ENCODE measurements at regions not wholly inside any gene's neighbourhood (a gene's known extent, or its start where the extent isn't known, plus 50 kb on each side); places are given as distances from the start of the nearest gene placed in this dataset.

DNA sequence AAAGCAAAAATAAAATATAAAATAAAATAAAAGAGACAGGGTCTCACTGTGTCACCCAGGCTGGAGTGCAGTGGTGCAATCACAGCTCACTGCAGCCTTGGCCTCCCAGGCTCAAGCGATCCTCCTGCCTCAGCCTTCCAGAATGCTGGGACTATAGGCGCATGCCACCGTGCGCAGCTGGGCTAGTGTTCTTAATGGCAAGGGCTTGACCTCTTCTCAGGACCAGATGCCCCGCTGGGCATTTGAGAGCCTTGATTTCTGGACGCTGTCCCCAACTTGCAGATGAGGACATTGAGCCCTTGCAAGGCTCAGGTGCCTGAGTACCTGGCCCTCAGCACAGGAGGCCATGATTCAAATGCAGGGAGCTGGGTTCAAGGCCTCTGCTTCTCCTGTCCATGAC, 82.6 kb downstream of the DHCR7 start:
- H3K4me3 ChIP-seq (replicated peaks; ENCODE audit: low read depth, low read length): no peak overlapping the region
- no peak for TF ChIP-seq CTCF (IDR thresholded peaks at IDR 0.05; ENCODE audit: low read depth, low read length, missing control alignments)
- DNase-seq (ENCODE audit: extremely low read depth, low read depth): no peak

DNA sequence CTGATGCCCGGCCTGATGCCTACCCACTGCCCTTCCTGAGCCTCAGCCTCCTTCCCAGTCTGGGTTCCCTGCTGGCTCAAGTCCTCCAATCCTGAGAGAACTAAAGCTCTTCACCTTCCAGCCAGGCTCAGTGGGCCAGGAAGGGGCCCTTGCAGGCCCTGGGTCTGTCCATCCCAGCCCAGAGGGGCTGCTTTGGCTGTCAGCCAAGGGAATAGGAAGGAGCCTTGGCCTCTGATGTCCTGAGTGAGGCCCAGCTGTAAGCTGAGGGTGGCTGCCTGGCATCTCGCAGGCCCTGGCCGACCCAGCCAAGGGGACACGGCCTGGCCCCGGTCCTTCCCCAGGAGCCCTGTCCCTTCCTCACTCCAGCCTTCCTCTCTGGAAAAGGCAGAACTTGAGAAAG, 83.4 kb downstream of the DHCR7 start:
- H3K4me3 ChIP-seq (replicated peaks; ENCODE audit: low read depth, low read length): no peak overlapping the region
- TF ChIP-seq CTCF (IDR thresholded peaks at IDR 0.05; ENCODE audit: low read depth, low read length, missing control alignments): no peak
- no peak for DNase-seq (ENCODE audit: extremely low read depth, low read depth)

- no peak for TF ChIP-seq CTCF (IDR thresholded peaks at IDR 0.05; ENCODE audit: low read depth, low read length, missing control alignments)
- H3K4me3 ChIP-seq (replicated peaks; ENCODE audit: low read depth, low read length): no peak overlapping the region
- DNase-seq (ENCODE audit: extremely low read depth, low read depth): no peak
Measured at GRCh38 chr11:71364176-71364671, 84.0 kb downstream of the DHCR7 start.

DNA sequence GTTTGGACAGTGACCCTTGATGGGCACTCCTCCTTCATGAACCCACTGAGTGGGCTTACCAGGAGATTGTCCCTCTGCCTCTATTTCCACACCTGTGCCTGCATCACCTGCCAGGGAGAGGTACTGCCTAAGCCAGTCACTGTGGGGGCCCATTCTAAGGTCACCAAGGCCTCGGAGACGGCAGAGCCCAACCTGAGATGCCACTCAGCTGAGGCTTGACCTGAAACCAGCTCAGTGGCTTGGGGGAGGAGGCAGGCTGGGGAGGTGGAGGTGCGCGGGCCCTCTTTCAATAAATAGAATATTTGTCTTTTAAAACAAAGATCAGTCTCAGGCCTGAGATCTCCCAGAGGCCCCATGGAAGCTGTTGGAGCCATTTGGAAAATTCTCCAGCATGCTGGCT, 84.5 kb downstream of the DHCR7 start:
- H3K4me3 ChIP-seq (replicated peaks; ENCODE audit: low read depth, low read length): no peak overlapping the region
- no peak for TF ChIP-seq CTCF (IDR thresholded peaks at IDR 0.05; ENCODE audit: low read depth, low read length, missing control alignments)
- DNase-seq (ENCODE audit: extremely low read depth, low read depth): no peak

DNA sequence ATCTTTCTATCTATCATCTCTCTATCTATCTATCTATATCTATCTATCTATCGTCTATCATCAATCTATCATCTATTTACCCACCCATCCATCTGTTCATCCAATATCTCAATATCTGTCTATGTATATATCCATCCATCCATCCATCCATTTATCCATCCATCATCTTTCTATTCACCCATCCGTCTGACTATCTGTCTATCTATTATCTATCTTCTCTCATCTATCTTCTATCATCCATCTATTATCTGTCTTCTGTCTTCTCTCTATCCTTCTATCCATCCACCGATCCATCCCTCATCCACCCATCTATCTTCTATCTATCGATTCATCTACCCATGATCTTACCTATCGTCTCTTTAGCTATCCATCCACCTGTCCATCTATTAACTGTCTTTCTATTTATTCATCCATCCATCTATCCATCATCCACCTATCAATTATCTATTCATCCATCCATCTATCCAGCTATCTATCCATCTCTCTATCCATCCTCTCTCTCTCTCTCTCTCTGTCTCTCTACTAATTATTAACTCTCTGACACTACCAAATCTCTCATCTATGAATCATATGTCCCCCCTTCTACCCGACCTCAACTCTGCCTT, 89.1 kb downstream of the DHCR7 start:
- TF ChIP-seq CTCF (IDR thresholded peaks at IDR 0.05; ENCODE audit: low read depth, low read length, missing control alignments): no peak
- DNase-seq (ENCODE audit: extremely low read depth, low read depth): no peak

DNA sequence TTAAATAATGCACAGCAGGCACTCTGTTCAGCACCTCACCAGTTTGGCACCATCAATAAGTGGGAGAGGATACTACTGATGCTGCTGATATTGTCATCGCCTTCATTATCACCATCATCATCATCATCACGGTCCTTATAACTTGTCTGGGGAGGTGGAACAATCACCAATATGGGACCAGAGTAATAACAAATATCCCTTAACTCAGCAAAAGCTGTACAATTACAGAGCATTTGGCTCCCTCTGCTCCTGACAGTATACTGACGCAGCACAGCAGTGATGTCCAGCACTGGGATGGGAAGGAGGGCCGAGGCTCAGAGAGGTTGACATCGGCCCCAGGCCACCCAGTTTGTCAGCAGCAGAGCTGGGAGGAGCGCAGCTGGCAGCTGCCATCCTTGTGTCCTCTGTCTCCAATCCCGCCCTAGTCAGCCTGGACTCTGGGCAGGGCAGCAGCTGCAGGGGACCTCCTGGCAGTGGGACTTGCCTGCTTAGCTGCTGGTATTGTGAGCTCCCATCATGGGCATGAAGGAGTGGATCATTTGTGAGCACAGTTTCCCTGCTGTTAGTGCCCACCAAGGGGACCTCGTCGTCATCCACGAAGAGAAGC, 90.0 kb downstream of the DHCR7 start:
- no peak for DNase-seq (ENCODE audit: extremely low read depth, low read depth)
- H3K4me3 ChIP-seq (replicated peaks; ENCODE audit: low read depth, low read length): no peak overlapping the region
- TF ChIP-seq CTCF (IDR thresholded peaks at IDR 0.05; ENCODE audit: low read depth, low read length, missing control alignments): no peak

More for the DNA sequence above, 89.1 kb downstream of the DHCR7 start:
- H3K4me3 ChIP-seq (replicated peaks; ENCODE audit: low read depth, low read length): no peak overlapping the region
